Endothelial cell of umbilical vein (primary cell): ENCODE measurements at regions not wholly inside any gene's neighbourhood (a gene's known extent, or its start where the extent isn't known, plus 50 kb on each side); places are given as distances from the start of the nearest gene placed in this dataset.
"Not testable (repeated sequence)": the region's sequence is repeated elsewhere in the genome, so short reads cannot be mapped to it uniquely, and the experiment has no call there.

ENCODE experiments used
- FOS ChIP-seq: IDR thresholded peaks from 2 replicates; pipeline ENCODE4 v1.6.1; 2011; ENCODE audit warnings: mild to moderate bottlenecking, low read length, moderate library complexity, borderline replicate concordance; ENCODE audit not compliant: insufficient read depth
- POLR2A ChIP-seq: IDR thresholded peaks from 2 replicates; pipeline ENCODE4 v1.6.1; 2012; ENCODE audit warnings: low read depth, mild to moderate bottlenecking, control low read depth, low read length
- POLR2AphosphoS5 ChIP-seq: IDR thresholded peaks from 2 replicates; pipeline ENCODE4 v1.6.1; 2012; ENCODE audit warnings: low read depth, mild to moderate bottlenecking, control low read depth, low read length, moderate library complexity; ENCODE audit not compliant: insufficient read depth

DNA sequence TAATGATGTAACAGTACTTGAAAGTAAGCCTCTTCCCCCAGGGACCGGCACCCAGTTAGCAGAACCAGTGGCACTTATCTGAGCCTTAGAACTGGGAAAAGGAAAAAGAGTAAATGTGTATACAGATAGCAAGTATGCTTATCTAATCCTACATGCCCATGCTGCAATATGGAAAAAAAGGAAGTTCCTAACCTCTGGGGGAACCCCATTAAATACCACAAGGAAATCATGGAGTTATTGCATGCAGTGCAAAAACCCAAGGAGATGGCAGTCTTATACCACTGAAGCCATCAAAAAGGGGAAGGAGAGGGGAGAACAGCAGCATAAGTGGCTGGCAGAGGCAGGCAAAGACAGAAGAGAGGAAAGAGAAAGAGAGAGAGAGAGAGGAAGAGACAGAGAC is 456.8 kb downstream of the PTPRC start:
- not testable (repeated sequence) for TF ChIP-seq FOS, POLR2A, POLR2AphosphoS5
